ENCODE measurements at regions not wholly inside any gene's neighbourhood (a gene's known extent, or its start where the extent isn't known, plus 50 kb on each side); places are given as distances from the start of the nearest gene placed in this dataset.

DNA sequence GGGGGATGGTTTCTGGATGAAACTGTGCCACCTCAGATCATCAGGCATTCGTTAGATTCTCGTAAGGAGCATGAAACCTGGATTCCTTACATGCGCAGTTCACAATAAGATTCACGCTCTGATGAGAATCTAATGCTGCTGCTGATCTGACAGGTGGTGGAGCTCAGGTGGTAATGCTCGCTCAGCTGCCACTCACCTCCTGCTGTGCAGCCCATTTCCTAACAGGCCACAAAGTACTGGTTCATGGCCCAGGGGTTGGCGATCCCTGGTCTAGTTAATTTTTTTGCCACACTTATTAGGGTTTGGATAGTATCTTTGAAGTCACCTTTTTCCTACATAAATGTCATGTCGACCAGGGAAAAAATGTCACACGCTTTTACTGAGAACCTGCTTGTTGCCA lies 96.8 kb upstream of the MLIP start:
- H2AFZ ChIP-seq (ENCODE audit: low read depth), result no peak overlapping the region
- TF ChIP-seq, protein P1, sequence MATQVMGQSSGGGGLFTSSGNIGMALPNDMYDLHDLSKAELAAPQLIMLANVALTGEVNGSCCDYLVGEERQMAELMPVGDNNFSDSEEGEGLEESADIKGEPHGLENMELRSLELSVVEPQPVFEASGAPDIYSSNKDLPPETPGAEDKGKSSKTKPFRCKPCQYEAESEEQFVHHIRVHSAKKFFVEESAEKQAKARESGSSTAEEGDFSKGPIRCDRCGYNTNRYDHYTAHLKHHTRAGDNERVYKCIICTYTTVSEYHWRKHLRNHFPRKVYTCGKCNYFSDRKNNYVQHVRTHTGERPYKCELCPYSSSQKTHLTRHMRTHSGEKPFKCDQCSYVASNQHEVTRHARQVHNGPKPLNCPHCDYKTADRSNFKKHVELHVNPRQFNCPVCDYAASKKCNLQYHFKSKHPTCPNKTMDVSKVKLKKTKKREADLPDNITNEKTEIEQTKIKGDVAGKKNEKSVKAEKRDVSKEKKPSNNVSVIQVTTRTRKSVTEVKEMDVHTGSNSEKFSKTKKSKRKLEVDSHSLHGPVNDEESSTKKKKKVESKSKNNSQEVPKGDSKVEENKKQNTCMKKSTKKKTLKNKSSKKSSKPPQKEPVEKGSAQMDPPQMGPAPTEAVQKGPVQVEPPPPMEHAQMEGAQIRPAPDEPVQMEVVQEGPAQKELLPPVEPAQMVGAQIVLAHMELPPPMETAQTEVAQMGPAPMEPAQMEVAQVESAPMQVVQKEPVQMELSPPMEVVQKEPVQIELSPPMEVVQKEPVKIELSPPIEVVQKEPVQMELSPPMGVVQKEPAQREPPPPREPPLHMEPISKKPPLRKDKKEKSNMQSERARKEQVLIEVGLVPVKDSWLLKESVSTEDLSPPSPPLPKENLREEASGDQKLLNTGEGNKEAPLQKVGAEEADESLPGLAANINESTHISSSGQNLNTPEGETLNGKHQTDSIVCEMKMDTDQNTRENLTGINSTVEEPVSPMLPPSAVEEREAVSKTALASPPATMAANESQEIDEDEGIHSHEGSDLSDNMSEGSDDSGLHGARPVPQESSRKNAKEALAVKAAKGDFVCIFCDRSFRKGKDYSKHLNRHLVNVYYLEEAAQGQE (IDR thresholded peaks at IDR 0.05; ENCODE audit: low read depth, low read length), result no peak
- TF ChIP-seq RFX5 (IDR thresholded peaks at IDR 0.05; ENCODE audit: low read length), result no peak
- TF ChIP-seq, protein P2, sequence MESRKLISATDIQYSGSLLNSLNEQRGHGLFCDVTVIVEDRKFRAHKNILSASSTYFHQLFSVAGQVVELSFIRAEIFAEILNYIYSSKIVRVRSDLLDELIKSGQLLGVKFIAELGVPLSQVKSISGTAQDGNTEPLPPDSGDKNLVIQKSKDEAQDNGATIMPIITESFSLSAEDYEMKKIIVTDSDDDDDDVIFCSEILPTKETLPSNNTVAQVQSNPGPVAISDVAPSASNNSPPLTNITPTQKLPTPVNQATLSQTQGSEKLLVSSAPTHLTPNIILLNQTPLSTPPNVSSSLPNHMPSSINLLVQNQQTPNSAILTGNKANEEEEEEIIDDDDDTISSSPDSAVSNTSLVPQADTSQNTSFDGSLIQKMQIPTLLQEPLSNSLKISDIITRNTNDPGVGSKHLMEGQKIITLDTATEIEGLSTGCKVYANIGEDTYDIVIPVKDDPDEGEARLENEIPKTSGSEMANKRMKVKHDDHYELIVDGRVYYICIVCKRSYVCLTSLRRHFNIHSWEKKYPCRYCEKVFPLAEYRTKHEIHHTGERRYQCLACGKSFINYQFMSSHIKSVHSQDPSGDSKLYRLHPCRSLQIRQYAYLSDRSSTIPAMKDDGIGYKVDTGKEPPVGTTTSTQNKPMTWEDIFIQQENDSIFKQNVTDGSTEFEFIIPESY (IDR thresholded peaks at IDR 0.05; ENCODE audit: borderline replicate concordance, low read depth), result no peak
- no peak for TF ChIP-seq EZH2phosphoT487 (IDR thresholded peaks at IDR 0.05; ENCODE audit: borderline replicate concordance, low read depth)
- no peak for TF ChIP-seq SMC3 (IDR thresholded peaks at IDR 0.05; ENCODE audit: low read depth, low read length)
- no peak for TF ChIP-seq ELF1 (IDR thresholded peaks at IDR 0.05)
- no peak overlapping the region for H3K4me3 ChIP-seq (ENCODE audit: low read depth in 2 of 2, low read length in 1 of 2)
- H3K27me3 ChIP-seq (ENCODE audit: insufficient read depth), result peaks cover 33% of the 10 kb centered on the region; the same call in 1 of the 2 replicates
- ChIA-PET POLR2A (no interaction called here), CTCF (no interaction called here)
- no peaks in the 10 kb centered on the region for H3K36me3 ChIP-seq (replicated peaks in 1 of 2; ENCODE audit: control insufficient read depth in 1 of 2, insufficient read depth in 2 of 2, low read length in 1 of 2)
- H4K20me1 ChIP-seq (ENCODE audit: insufficient read depth), result no peaks in the 10 kb centered on the region
- no peaks in the 10 kb centered on the region for H3F3A ChIP-seq (replicated peaks; ENCODE audit: insufficient read depth)
- no peak for DNase-seq
- H3K9me2 ChIP-seq, result no peaks in the 10 kb centered on the region
- H3K27ac ChIP-seq (ENCODE audit: low read depth in 2 of 2, low read length in 1 of 2), result no peak overlapping the region
- no peak overlapping the region for H3K9ac ChIP-seq
- no peaks in the 10 kb centered on the region; a peak in 1 of 4 replicates for H3K4me1 ChIP-seq (ENCODE audit: control insufficient read depth in 1 of 2, insufficient read depth in 2 of 2, low read depth in 1 of 2, low read length in 1 of 2)
- H3K79me2 ChIP-seq (ENCODE audit: insufficient read depth), result no peaks in the 10 kb centered on the region
- WGBS (ENCODE audit: low lambda C conversion rate), result 10% methylated on average over 8 of the region's 8 CpGs
- no peak overlapping the region for H3K4me2 ChIP-seq
- no peaks in the 10 kb centered on the region for H3K9me3 ChIP-seq

DNA sequence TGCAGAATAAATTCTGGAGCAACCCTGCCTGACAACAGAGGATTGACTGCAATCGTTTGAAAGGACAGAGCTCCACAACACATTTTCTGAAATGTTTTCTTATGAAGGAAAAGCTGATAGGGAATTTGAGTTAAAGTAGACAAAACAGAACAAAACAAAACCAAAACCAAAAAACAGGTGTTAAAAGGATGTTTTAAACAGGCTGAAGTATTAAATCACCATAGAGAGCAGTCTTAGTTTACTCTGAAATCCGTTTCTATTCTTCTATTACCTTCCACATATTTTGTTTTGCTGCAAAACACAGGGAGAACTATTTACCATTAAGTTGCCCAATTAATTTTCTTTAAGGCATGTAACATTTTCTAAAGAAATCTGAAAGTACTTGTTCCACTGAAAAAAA lies 93.4 kb upstream of the MLIP start:
- Histone ChIP-seq H3F3A (replicated peaks; ENCODE audit: insufficient read depth) (no peaks in the 10 kb centered on the region), H3K36me3 (replicated peaks in 1 of 2; ENCODE audit: control insufficient read depth in 1 of 2, insufficient read depth in 2 of 2, low read length in 1 of 2) (no peaks in the 10 kb centered on the region), H3K9me3 (no peaks in the 10 kb centered on the region), H2AFZ (ENCODE audit: low read depth) (no peak overlapping the region), H3K27me3 (ENCODE audit: insufficient read depth) (peaks cover 12% of the 10 kb centered on the region; the same call in 1 of the 2 replicates), H3K9me2 (no peaks in the 10 kb centered on the region), H3K4me3 (ENCODE audit: low read depth in 2 of 2, low read length in 1 of 2) (no peak overlapping the region), H3K27ac (ENCODE audit: low read depth in 2 of 2, low read length in 1 of 2) (no peak overlapping the region), H3K9ac (no peak overlapping the region), H3K4me1 (ENCODE audit: control insufficient read depth in 1 of 2, insufficient read depth in 2 of 2, low read depth in 1 of 2, low read length in 1 of 2) (no peaks in the 10 kb centered on the region; a peak in 1 of 4 replicates), H3K79me2 (ENCODE audit: insufficient read depth) (no peaks in the 10 kb centered on the region), H3K4me2 (no peak overlapping the region), H4K20me1 (ENCODE audit: insufficient read depth) (no peaks in the 10 kb centered on the region)
- DNase-seq, result no peak
- CTCF ChIA-PET, result no interaction called here
- POLR2A ChIA-PET, result no interaction called here
- WGBS (ENCODE audit: low lambda C conversion rate), result 3% methylated on average over 2 of the region's 2 CpGs
- TF ChIP-seq, protein P3, sequence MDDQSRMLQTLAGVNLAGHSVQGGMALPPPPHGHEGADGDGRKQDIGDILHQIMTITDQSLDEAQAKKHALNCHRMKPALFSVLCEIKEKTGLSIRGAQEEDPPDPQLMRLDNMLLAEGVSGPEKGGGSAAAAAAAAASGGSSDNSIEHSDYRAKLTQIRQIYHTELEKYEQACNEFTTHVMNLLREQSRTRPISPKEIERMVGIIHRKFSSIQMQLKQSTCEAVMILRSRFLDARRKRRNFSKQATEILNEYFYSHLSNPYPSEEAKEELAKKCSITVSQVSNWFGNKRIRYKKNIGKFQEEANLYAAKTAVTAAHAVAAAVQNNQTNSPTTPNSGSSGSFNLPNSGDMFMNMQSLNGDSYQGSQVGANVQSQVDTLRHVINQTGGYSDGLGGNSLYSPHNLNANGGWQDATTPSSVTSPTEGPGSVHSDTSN (IDR thresholded peaks at IDR 0.05), result no peak
- no peak for TF ChIP-seq EP300 (IDR thresholded peaks at IDR 0.05; ENCODE audit: borderline replicate concordance in 1 of 2, low read depth in 1 of 2, low read length in 1 of 2)
- TF ChIP-seq TAF1 (IDR thresholded peaks at IDR 0.05; ENCODE audit: borderline replicate concordance, low read depth, low read length), result no peak
- TF ChIP-seq, protein P2 (IDR thresholded peaks at IDR 0.05; ENCODE audit: borderline replicate concordance, low read depth), result no peak
- TF ChIP-seq, protein P4, sequence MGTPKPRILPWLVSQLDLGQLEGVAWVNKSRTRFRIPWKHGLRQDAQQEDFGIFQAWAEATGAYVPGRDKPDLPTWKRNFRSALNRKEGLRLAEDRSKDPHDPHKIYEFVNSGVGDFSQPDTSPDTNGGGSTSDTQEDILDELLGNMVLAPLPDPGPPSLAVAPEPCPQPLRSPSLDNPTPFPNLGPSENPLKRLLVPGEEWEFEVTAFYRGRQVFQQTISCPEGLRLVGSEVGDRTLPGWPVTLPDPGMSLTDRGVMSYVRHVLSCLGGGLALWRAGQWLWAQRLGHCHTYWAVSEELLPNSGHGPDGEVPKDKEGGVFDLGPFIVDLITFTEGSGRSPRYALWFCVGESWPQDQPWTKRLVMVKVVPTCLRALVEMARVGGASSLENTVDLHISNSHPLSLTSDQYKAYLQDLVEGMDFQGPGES (IDR thresholded peaks at IDR 0.05; ENCODE audit: low read depth, low read length), result no peak
- no peak for TF ChIP-seq RCOR1 (IDR thresholded peaks at IDR 0.05; ENCODE audit: low read length)
- TF ChIP-seq, protein P1 (IDR thresholded peaks at IDR 0.05; ENCODE audit: low read depth, low read length), result no peak
